Natural killer cell (primary cell): ENCODE measurements at regions not wholly inside any gene's neighbourhood (a gene's known extent, or its start where the extent isn't known, plus 50 kb on each side); places are given as distances from the start of the nearest gene placed in this dataset.
"Not testable (repeated sequence)": the region's sequence is repeated elsewhere in the genome, so short reads cannot be mapped to it uniquely, and the experiment has no call there.

Experiments
- ATAC-seq, 3 donors: fragments of 150-1000 bp in 2 of 3; fragments of 200-7000 bp in 1 of 3; cut with Tn5 transposase; 1 replicate in 1 of 3; 2 replicates in 2 of 3; pipeline ENCODE4 v1.10.0; 2021; ENCODE audit warnings: mild to moderate bottlenecking in 2 of 3, moderate library complexity in 2 of 3
- DNase-seq, 2 donors: peaks; one replicate each; pipeline versions ENCODE4 v3.0.0 to v3.0.0-alpha.2; 2013 to 2021; ENCODE audit warnings: mixed read lengths in 1 of 2
- H3K27ac ChIP-seq: one replicate; pipeline ENCODE4 v1.5.1; 2013; ENCODE audit warnings: mild to moderate bottlenecking, low read length
- H3K27me3 ChIP-seq: one replicate; pipeline ENCODE4 v1.6.1; 2013; ENCODE audit warnings: low read length; ENCODE audit not compliant: control insufficient read depth, insufficient read depth
- H3K36me3 ChIP-seq: one replicate; pipeline ENCODE4 v1.6.1; 2013; ENCODE audit warnings: low read length; ENCODE audit not compliant: control insufficient read depth, insufficient read depth
- H3K4me1 ChIP-seq: one replicate; pipeline ENCODE4 v1.6.1; 2013; ENCODE audit warnings: low read length; ENCODE audit not compliant: control insufficient read depth, insufficient read depth
- H3K4me3 ChIP-seq: one replicate; pipeline ENCODE4 v1.5.1; 2013; ENCODE audit warnings: low read length
- H3K9me3 ChIP-seq: one replicate; pipeline ENCODE4 v1.6.1; 2013; ENCODE audit warnings: low read length; ENCODE audit not compliant: control insufficient read depth, insufficient read depth
- H3K27ac Mint-ChIP-seq, 2 donors: one replicate each; pipeline ENCODE4 v1.8.0; 2022; ENCODE audit warnings: mild to moderate bottlenecking in 2 of 2, mixed read lengths in 2 of 2, moderate library complexity in 1 of 2
- H3K27me3 Mint-ChIP-seq, 2 donors: one replicate each; pipeline ENCODE4 v1.8.0; 2022; ENCODE audit warnings: low read depth in 2 of 2, mixed read lengths in 2 of 2
- H3K36me3 Mint-ChIP-seq: one replicate; pipeline ENCODE4 v1.8.0; 2022; ENCODE audit warnings: mixed read lengths
- H3K4me1 Mint-ChIP-seq, 2 donors: one replicate each; pipeline ENCODE4 v1.8.0; 2022; ENCODE audit warnings: mixed read lengths in 2 of 2
- H3K4me3 Mint-ChIP-seq: one replicate; pipeline ENCODE4 v1.8.0; 2022; ENCODE audit warnings: mild to moderate bottlenecking, moderate library complexity, mixed read lengths
- H3K9me3 Mint-ChIP-seq, 2 donors: one replicate each; pipeline ENCODE4 v1.8.0; 2022; ENCODE audit warnings: mixed read lengths in 2 of 2
- WGBS: methylation state at CpG from one replicate; pipeline ENCODE4 v1.1.7; 2013; ENCODE audit warnings: missing lambda C conversion rate; ENCODE audit not compliant: insufficient coverage; 5-methylcytosine and 5-hydroxymethylcytosine counted together
- intact Hi-C: fragments of 100-400 bp; cut with micrococcal nuclease; formaldehyde crosslinking; loops from one replicate; pipeline ENCODE4 v1.14.2; 2022
- TF ChIP-seq, protein P1 (sequence below): fragments of 200-600 bp; IDR thresholded peaks from one replicate; pipeline ENCODE4 v1.8.0; 2022; ENCODE audit warnings: antibody characterized with exemption

DNA sequence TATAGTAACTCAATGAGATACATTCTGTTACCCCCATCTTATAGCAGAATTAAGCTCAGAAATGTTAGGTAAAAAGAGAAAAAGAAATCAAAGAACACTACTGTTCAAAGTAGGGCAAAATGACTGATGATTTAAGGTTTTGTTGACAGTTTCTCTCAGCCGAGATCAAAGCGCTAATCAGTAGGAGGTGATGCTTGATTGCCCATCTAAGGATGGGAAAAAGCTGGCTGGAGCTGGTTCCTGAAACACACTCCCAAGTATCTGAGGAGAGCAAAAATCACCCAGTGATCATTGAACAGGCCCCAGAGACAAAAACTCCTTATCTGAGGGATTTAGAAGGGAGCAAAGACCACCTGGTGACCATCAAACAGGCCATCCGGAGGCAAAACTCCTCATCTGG, 64.5 kb upstream of the CSF1 start:
- Mint-ChIP-seq H3K27me3 (peaks cover 10 to 26% of the 10 kb centered on the region in 2 donors), H3K4me3 (no peak overlapping the region)

DNA sequence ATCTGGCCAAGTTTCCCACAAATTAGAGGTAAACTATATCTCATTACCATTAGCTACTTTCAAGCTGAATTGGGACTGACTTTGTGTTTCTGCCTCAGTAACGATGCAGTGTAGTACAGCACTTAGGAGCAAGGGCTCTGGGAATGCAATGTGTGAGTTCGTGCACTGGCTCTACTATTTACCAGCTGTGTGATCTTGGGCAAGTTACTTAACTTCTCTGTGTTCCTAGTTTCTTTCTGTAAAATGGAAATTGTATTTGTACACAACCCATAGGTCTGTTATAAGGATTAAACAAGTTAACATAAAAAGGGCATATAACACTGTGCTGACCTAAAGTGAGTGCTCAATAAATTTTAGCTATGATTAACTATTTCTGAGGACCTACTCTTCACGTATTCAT, 65.0 kb upstream of the CSF1 start:
- 96% methylated on average over 3 of the region's 3 CpGs for WGBS
- DNase-seq (no peak), ATAC-seq (no peak)
- Mint-ChIP-seq H3K36me3 (no peaks in the 10 kb centered on the region), H3K4me1 (no peaks in the 10 kb centered on the region), H3K27me3 (peaks cover 10 to 31% of the 10 kb centered on the region in 2 donors), H3K9me3 (no peaks in the 10 kb centered on the region), H3K4me3 (no peak overlapping the region), H3K27ac (no peak overlapping the region)
- no peaks in the 10 kb centered on the region for H3K27me3 ChIP-seq
- no peak overlapping the region for H3K27ac ChIP-seq
- TF ChIP-seq, protein P1, sequence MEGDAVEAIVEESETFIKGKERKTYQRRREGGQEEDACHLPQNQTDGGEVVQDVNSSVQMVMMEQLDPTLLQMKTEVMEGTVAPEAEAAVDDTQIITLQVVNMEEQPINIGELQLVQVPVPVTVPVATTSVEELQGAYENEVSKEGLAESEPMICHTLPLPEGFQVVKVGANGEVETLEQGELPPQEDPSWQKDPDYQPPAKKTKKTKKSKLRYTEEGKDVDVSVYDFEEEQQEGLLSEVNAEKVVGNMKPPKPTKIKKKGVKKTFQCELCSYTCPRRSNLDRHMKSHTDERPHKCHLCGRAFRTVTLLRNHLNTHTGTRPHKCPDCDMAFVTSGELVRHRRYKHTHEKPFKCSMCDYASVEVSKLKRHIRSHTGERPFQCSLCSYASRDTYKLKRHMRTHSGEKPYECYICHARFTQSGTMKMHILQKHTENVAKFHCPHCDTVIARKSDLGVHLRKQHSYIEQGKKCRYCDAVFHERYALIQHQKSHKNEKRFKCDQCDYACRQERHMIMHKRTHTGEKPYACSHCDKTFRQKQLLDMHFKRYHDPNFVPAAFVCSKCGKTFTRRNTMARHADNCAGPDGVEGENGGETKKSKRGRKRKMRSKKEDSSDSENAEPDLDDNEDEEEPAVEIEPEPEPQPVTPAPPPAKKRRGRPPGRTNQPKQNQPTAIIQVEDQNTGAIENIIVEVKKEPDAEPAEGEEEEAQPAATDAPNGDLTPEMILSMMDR = no peak
- intact Hi-C loops = no loop called here
- no peak overlapping the region for H3K4me3 ChIP-seq
- no peaks in the 10 kb centered on the region for H3K9me3 ChIP-seq
- no peaks in the 10 kb centered on the region for H3K4me1 ChIP-seq
- no peaks in the 10 kb centered on the region for H3K36me3 ChIP-seq

More for the DNA sequence above, 64.5 kb upstream of the CSF1 start:
- Histone ChIP-seq H3K4me3 (no peak overlapping the region), H3K9me3 (no peaks in the 10 kb centered on the region), H3K36me3 (no peaks in the 10 kb centered on the region), H3K4me1 (no peaks in the 10 kb centered on the region), H3K27ac (no peak overlapping the region), H3K27me3 (no peaks in the 10 kb centered on the region)
- ATAC-seq (no peak), DNase-seq (no peak)
- intact Hi-C loops = no loop called here
- Mint-ChIP-seq H3K4me1 (no peaks in the 10 kb centered on the region), H3K36me3 (no peaks in the 10 kb centered on the region), H3K9me3 (no peaks in the 10 kb centered on the region), H3K27ac (no peak overlapping the region)
- TF ChIP-seq, protein P1 = no peak
- WGBS = 88% methylated on average over 2 of the region's 3 CpGs

DNA sequence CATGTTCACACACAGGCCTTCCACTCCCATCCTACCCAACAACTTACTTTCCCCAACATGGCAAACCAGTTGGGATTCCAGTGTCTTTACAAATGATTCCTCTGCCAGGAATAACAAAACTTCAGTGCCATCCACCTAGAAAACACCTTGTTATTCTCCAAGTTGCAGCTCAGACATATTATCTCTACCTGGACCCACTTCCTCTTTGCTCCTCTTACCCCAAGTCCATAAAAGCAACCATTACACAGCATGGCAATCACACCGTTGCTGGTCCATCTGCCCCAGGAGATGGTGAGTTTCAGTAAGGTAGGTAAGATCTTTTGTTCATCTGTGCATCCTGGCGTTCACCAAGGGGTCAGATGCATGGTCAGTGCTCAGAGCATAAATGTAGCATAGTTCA, 66.0 kb upstream of the CSF1 start:
- intact Hi-C loops = no loop called here
- Mint-ChIP-seq H3K4me3 (no peak overlapping the region), H3K27me3 (peaks cover 10 to 36% of the 10 kb centered on the region in 2 donors), H3K4me1 (no peaks in the 10 kb centered on the region), H3K36me3 (no peaks in the 10 kb centered on the region), H3K27ac (no peak overlapping the region), H3K9me3 (no peaks in the 10 kb centered on the region)
- DNase-seq (no peak), ATAC-seq (no peak)
- H3K27ac ChIP-seq = no peak overlapping the region
- TF ChIP-seq, protein P1 = no peak
- 90% methylated on average over 2 of the region's 2 CpGs for WGBS
- no peaks in the 10 kb centered on the region for H3K9me3 ChIP-seq
- H3K36me3 ChIP-seq = no peaks in the 10 kb centered on the region
- no peaks in the 10 kb centered on the region for H3K4me1 ChIP-seq
- H3K4me3 ChIP-seq = no peak overlapping the region
- no peaks in the 10 kb centered on the region for H3K27me3 ChIP-seq

DNA sequence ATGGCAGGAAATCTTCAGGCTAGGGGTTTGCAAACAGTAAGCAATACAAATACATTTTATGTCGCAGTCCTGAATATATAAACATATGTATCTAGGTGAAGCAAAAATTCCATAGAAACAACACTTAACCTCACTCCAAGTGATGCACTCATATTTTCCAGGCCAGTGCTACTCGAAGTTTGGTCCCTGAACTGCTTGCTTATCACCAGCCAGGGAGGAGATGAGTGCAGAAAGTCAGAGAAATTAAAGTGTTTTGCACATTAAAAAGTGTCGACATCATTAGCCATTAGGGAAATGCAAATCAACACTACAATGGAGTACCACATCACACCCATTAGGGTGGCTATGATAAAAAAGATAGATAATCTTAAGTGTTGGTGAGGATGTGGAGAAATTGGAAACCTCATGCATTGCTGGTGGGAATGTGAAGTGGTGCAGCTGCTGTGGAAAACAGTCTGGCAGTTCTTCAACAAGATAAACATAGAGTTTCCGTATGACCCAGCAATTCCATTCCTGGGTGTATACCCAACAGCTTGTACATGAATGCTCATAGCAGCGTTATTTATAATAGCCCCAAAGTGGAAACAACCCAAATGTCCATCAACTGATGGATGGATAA, 70.5 kb upstream of the CSF1 start:
- no peak overlapping the region for H3K27ac Mint-ChIP-seq
- H3K27me3 ChIP-seq = no peaks in the 10 kb centered on the region
- ATAC-seq (no peak), DNase-seq (no peak)
- H3K36me3 Mint-ChIP-seq = no peaks in the 10 kb centered on the region
- H3K9me3 ChIP-seq = peaks cover 2% of the 10 kb centered on the region
- 92% methylated on average over 3 of the region's 5 CpGs for WGBS
- H3K36me3 ChIP-seq = no peaks in the 10 kb centered on the region
- peaks cover 7 to 38% of the 10 kb centered on the region in 2 donors for H3K27me3 Mint-ChIP-seq
- H3K9me3 Mint-ChIP-seq = no peaks in the 10 kb centered on the region
- H3K4me3 ChIP-seq = no peak overlapping the region
- H3K4me3 Mint-ChIP-seq = no peak overlapping the region
- TF ChIP-seq, protein P1 = no peak
- intact Hi-C loops = no loop called here
- H3K4me1 ChIP-seq = no peaks in the 10 kb centered on the region
- no peaks in the 10 kb centered on the region for H3K4me1 Mint-ChIP-seq
- no peak overlapping the region for H3K27ac ChIP-seq

DNA sequence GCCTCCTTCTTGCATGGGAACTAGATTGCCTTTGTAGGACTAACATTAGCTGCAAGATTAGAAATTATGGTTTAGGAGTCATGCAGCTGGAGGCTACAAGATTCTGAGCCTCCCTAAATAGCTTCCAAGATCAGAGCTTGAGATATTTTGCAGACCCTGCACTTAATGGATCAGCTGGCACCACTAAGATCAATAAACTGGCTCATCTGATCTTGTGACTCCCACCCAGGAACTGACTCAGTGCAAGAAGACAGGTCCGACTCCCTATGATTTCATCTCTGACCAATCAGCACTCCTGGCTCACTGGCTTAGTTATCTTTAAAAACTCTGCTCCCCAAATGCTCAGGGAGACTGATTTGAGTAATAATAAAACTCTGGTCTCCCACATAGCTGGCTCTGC, 71.4 kb upstream of the CSF1 start:
- H3K9me3 ChIP-seq, H3K27ac ChIP-seq, intact Hi-C loops, H3K27ac Mint-ChIP-seq, DNase-seq, ATAC-seq, H3K9me3 Mint-ChIP-seq, H3K4me1 Mint-ChIP-seq, H3K27me3 ChIP-seq, H3K36me3 Mint-ChIP-seq, H3K4me3 Mint-ChIP-seq, H3K4me1 ChIP-seq, H3K36me3 ChIP-seq, H3K4me3 ChIP-seq: not testable (repeated sequence)
- WGBS = 94% methylated on average over 1 of the region's 1 CpG
- H3K27me3 Mint-ChIP-seq = peaks cover 7 to 37% of the 10 kb centered on the region in 2 donors
